SU-DHL-6 (cell line): ENCODE measurements at regions not wholly inside any gene's neighbourhood (a gene's known extent, or its start where the extent isn't known, plus 50 kb on each side); places are given as distances from the start of the nearest gene placed in this dataset.

Experiments
- H2AFZ ChIP-seq: fragments of 200-600 bp; sonication (generic); 2 replicates; pipeline ENCODE4 v1.6.1; 2014; ENCODE audit warnings: low read depth, mild to moderate bottlenecking, moderate library complexity, mixed read lengths, antibody characterized with exemption, low read length; ENCODE audit not compliant: severe bottlenecking
- H3F3A ChIP-seq: fragments of 200-600 bp; shearing (Covaris generic); 2 replicates; pipeline ENCODE4 v1.6.0; 2016; ENCODE audit warnings: antibody characterized with exemption, mild to moderate bottlenecking; ENCODE audit not compliant: insufficient read depth
- H3K27ac ChIP-seq: fragments of 200-600 bp; sonication (generic); 2 replicates; pipeline ENCODE4 v1.5.1; 2016; ENCODE audit warnings: low read depth, mild to moderate bottlenecking, low read length, moderate library complexity, mixed read lengths
- H3K27me3 ChIP-seq: fragments of 200-600 bp; sonication (generic), shearing (Covaris generic); 2 replicates; pipeline ENCODE4 v1.6.0; 2014; ENCODE audit warnings: mild to moderate bottlenecking, low read length
- H3K36me3 ChIP-seq: fragments of 200-600 bp; sonication (generic); 2 replicates; pipeline ENCODE4 v1.6.1; 2014; ENCODE audit warnings: mild to moderate bottlenecking, low read length, mixed read lengths
- H3K4me2 ChIP-seq: fragments of 300-600, 200-600 bp; shearing (Covaris generic), sonication (generic); 2 replicates; pipeline ENCODE4 v1.6.0; 2014; ENCODE audit warnings: low read length, low read depth, mild to moderate bottlenecking; ENCODE audit not compliant: poor library complexity, severe bottlenecking
- H3K4me3 ChIP-seq: fragments of 200-600 bp; sonication (generic); 2 replicates; pipeline ENCODE4 v1.5.1; 2014; ENCODE audit warnings: antibody characterized with exemption, low read length, mild to moderate bottlenecking, mixed read lengths; ENCODE audit not compliant: insufficient read depth, poor library complexity, severe bottlenecking
- H3K79me2 ChIP-seq: fragments of 200-600 bp; sonication (generic); 2 replicates; pipeline ENCODE4 v1.6.1; 2014; ENCODE audit warnings: mild to moderate bottlenecking, low read length, moderate library complexity; ENCODE audit not compliant: insufficient read depth
- H3K9ac ChIP-seq: fragments of 200-600 bp; sonication (generic); 2 replicates; pipeline ENCODE4 v1.7.0; 2014; ENCODE audit warnings: mild to moderate bottlenecking, low read length
- H3K9me2 ChIP-seq: fragments of 200-600 bp; sonication (generic); replicated peaks from 2 replicates; pipeline ENCODE4 v1.6.1; 2014; ENCODE audit warnings: low read length; ENCODE audit not compliant: insufficient read depth
- H3K9me3 ChIP-seq: fragments of 200-600 bp; sonication (generic); 2 replicates; pipeline ENCODE4 v1.6.1; 2014; ENCODE audit warnings: low read length, mixed read lengths; ENCODE audit not compliant: insufficient read depth
- H4K20me1 ChIP-seq: fragments of 200-600 bp; sonication (generic); 2 replicates; pipeline ENCODE4 v1.6.1; 2014; ENCODE audit warnings: low read depth, mild to moderate bottlenecking, antibody characterized with exemption, low read length, moderate library complexity, mixed read lengths
- CTCF ChIP-seq: fragments of 200-600 bp; sonication (generic); IDR thresholded peaks from one replicate; pipeline ENCODE4 v1.5.1; 2017; ENCODE audit warnings: antibody characterized with exemption, mild to moderate bottlenecking, low read length, moderate library complexity; ENCODE audit not compliant: insufficient read depth, poor library complexity, severe bottlenecking
- EZH2phosphoT487 ChIP-seq: fragments of 200-600 bp; sonication (generic), shearing (Covaris generic); conservative IDR thresholded peaks from 2 replicates; pipeline ENCODE4 v1.6.1; 2018; ENCODE audit warnings: mild to moderate bottlenecking, antibody characterized with exemption, low read length, moderate library complexity, mixed read lengths

- no peak overlapping the region for H3K9ac ChIP-seq
- no peak overlapping the region for H3K4me3 ChIP-seq
- no peaks in the 10 kb centered on the region for H3K79me2 ChIP-seq
- no peaks in the 10 kb centered on the region for H3K36me3 ChIP-seq
- no peak overlapping the region for H3K4me2 ChIP-seq
- H3F3A ChIP-seq = no peaks in the 10 kb centered on the region
- H3K27ac ChIP-seq = no peak overlapping the region
- H2AFZ ChIP-seq = no peak overlapping the region
- TF ChIP-seq CTCF (no peak), EZH2phosphoT487 (no peak)
- H3K9me3 ChIP-seq = no peaks in the 10 kb centered on the region
- no peaks in the 10 kb centered on the region for H3K9me2 ChIP-seq
- H4K20me1 ChIP-seq = no peaks in the 10 kb centered on the region
- H3K27me3 ChIP-seq = no peaks in the 10 kb centered on the region
These were observed 190.3 kb upstream of the CDIN1 start for GRCh38 chr15:36389107-36389506.

GRCh38 chr15:36390491-36390890 lies 188.9 kb upstream of the CDIN1 start:
- no peak overlapping the region for H2AFZ ChIP-seq
- H3K9ac ChIP-seq = no peak overlapping the region
- no peaks in the 10 kb centered on the region for H3K79me2 ChIP-seq
- no peak overlapping the region for H3K27ac ChIP-seq
- H3F3A ChIP-seq = no peaks in the 10 kb centered on the region
- no peak overlapping the region for H3K4me2 ChIP-seq
- no peaks in the 10 kb centered on the region for H4K20me1 ChIP-seq
- H3K36me3 ChIP-seq = no peaks in the 10 kb centered on the region
- no peaks in the 10 kb centered on the region for H3K27me3 ChIP-seq
- H3K9me3 ChIP-seq = no peaks in the 10 kb centered on the region
- H3K9me2 ChIP-seq = no peaks in the 10 kb centered on the region
- TF ChIP-seq EZH2phosphoT487 (no peak), CTCF (no peak)
- H3K4me3 ChIP-seq = no peak overlapping the region

GRCh38 chr15:36392676-36393266 lies 186.7 kb upstream of the CDIN1 start:
- H3K4me3 ChIP-seq = no peak overlapping the region
- no peak overlapping the region for H2AFZ ChIP-seq
- no peaks in the 10 kb centered on the region for H3K9me2 ChIP-seq
- H4K20me1 ChIP-seq = no peaks in the 10 kb centered on the region
- no peaks in the 10 kb centered on the region for H3K36me3 ChIP-seq
- TF ChIP-seq CTCF (no peak), EZH2phosphoT487 (no peak)
- no peak overlapping the region for H3K4me2 ChIP-seq
- H3K79me2 ChIP-seq = no peaks in the 10 kb centered on the region
- H3K27ac ChIP-seq = no peak overlapping the region
- H3F3A ChIP-seq = no peaks in the 10 kb centered on the region
- no peaks in the 10 kb centered on the region for H3K9me3 ChIP-seq
- H3K27me3 ChIP-seq = no peaks in the 10 kb centered on the region
- H3K9ac ChIP-seq = no peak overlapping the region
